ENCODE measurements at regions not wholly inside any gene's neighbourhood (a gene's known extent, or its start where the extent isn't known, plus 50 kb on each side); places are given as distances from the start of the nearest gene placed in this dataset.

- H3K4me2 ChIP-seq (ENCODE audit: low read length), result no peak overlapping the region
- H3K9ac ChIP-seq (ENCODE audit: low read length), result no peak overlapping the region
- H2BK12ac ChIP-seq (ENCODE audit: low read length), result no peak overlapping the region
- no peaks in the 10 kb centered on the region for H3K79me2 ChIP-seq (ENCODE audit: control insufficient read depth, insufficient read depth, low read length, poor library complexity)
- no peaks in the 10 kb centered on the region for H3K27me3 ChIP-seq (ENCODE audit: insufficient read depth, low read length)
- no peaks in the 10 kb centered on the region for H3K36me3 ChIP-seq (ENCODE audit: control insufficient read depth in 1 of 2, insufficient read depth in 2 of 2, low read length in 2 of 2)
- H3K27ac ChIP-seq (ENCODE audit: low read depth, low read length), result no peak overlapping the region
- H3K14ac ChIP-seq (ENCODE audit: low read length), result no peak overlapping the region
- peaks cover 4 to 5% of the 10 kb centered on the region in 2 experiments for H3K4me1 ChIP-seq (ENCODE audit: control insufficient read depth in 1 of 2, insufficient read depth in 2 of 2, low read length in 2 of 2)
- no peak overlapping the region for H4K12ac ChIP-seq (ENCODE audit: low read depth, low read length)
- H3K18ac ChIP-seq (ENCODE audit: low read length), result no peak overlapping the region
- no peak overlapping the region for H2BK120ac ChIP-seq (ENCODE audit: insufficient read depth, low read length, poor library complexity)
- H4K8ac ChIP-seq (ENCODE audit: low read depth, low read length), result no peak overlapping the region
- no peak overlapping the region for H2AK5ac ChIP-seq (ENCODE audit: low read length)
- no peak for DNase-seq
- H3K79me1 ChIP-seq (ENCODE audit: low read length), result no peaks in the 10 kb centered on the region
- H2AFZ ChIP-seq (ENCODE audit: insufficient read depth, low read length, poor library complexity), result no peak overlapping the region
- no peak overlapping the region for H2BK5ac ChIP-seq (ENCODE audit: low read depth, low read length, poor library complexity)
- H4K91ac ChIP-seq (ENCODE audit: low read depth, low read length), result no peak overlapping the region
- no peak overlapping the region for H3K4ac ChIP-seq (ENCODE audit: low read depth, low read length)
- H3K4me3 ChIP-seq (ENCODE audit: low read depth, low read length), result no peak overlapping the region
- peaks cover 5% of the 10 kb centered on the region for H3K9me3 ChIP-seq (ENCODE audit: insufficient read depth, low read depth, low read length)
- no peak overlapping the region for H3K23ac ChIP-seq (ENCODE audit: low read length)
- WGBS (ENCODE audit: extremely low coverage, insufficient coverage, insufficient read length), result no CpG with 5 or more reads among the region's 4 CpGs
Measured at GRCh38 chr4:4808086-4808485, 51.4 kb upstream of the MSX1 start.

- Histone ChIP-seq H3K4me3 (ENCODE audit: low read depth, low read length) (no peak overlapping the region), H2AK5ac (ENCODE audit: low read length) (no peak overlapping the region), H3K14ac (ENCODE audit: low read length) (no peak overlapping the region), H2BK12ac (ENCODE audit: low read length) (no peak overlapping the region), H2BK120ac (ENCODE audit: insufficient read depth, low read length, poor library complexity) (no peak overlapping the region), H3K18ac (ENCODE audit: low read length) (no peak overlapping the region), H3K36me3 (ENCODE audit: control insufficient read depth in 1 of 2, insufficient read depth in 2 of 2, low read length in 2 of 2) (no peaks in the 10 kb centered on the region), H3K27me3 (ENCODE audit: insufficient read depth, low read length) (no peaks in the 10 kb centered on the region), H3K9ac (ENCODE audit: low read length) (no peak overlapping the region), H3K23ac (ENCODE audit: low read length) (no peak overlapping the region), H3K9me3 (ENCODE audit: insufficient read depth, low read depth, low read length) (peaks cover 5% of the 10 kb centered on the region), H3K4ac (ENCODE audit: low read depth, low read length) (no peak overlapping the region), H4K12ac (ENCODE audit: low read depth, low read length) (no peak overlapping the region), H3K4me1 (ENCODE audit: control insufficient read depth in 1 of 2, insufficient read depth in 2 of 2, low read length in 2 of 2) (peaks cover 5 to 6% of the 10 kb centered on the region in 2 experiments), H4K8ac (ENCODE audit: low read depth, low read length) (no peak overlapping the region), H2BK5ac (ENCODE audit: low read depth, low read length, poor library complexity) (no peak overlapping the region), H3K79me2 (ENCODE audit: control insufficient read depth, insufficient read depth, low read length, poor library complexity) (no peaks in the 10 kb centered on the region), H4K91ac (ENCODE audit: low read depth, low read length) (no peak overlapping the region), H3K27ac (ENCODE audit: low read depth, low read length) (no peak overlapping the region), H3K4me2 (ENCODE audit: low read length) (no peak overlapping the region), H2AFZ (ENCODE audit: insufficient read depth, low read length, poor library complexity) (no peak overlapping the region), H3K79me1 (ENCODE audit: low read length) (no peaks in the 10 kb centered on the region)
- no CpG with 5 or more reads among the region's 8 CpGs for WGBS (ENCODE audit: extremely low coverage, insufficient coverage, insufficient read length)
- no peak for DNase-seq
Measured at GRCh38 chr4:4805887-4806286, 53.6 kb upstream of the MSX1 start.

- peaks cover 5% of the 10 kb centered on the region for H3K9me3 ChIP-seq (ENCODE audit: insufficient read depth, low read depth, low read length)
- no peak overlapping the region for H2AK5ac ChIP-seq (ENCODE audit: low read length)
- H3K79me1 ChIP-seq (ENCODE audit: low read length), result no peaks in the 10 kb centered on the region
- no peak overlapping the region for H4K91ac ChIP-seq (ENCODE audit: low read depth, low read length)
- H3K27ac ChIP-seq (ENCODE audit: low read depth, low read length), result no peak overlapping the region
- H4K8ac ChIP-seq (ENCODE audit: low read depth, low read length), result no peak overlapping the region
- H3K4me2 ChIP-seq (ENCODE audit: low read length), result no peak overlapping the region
- no peaks in the 10 kb centered on the region for H3K36me3 ChIP-seq (ENCODE audit: control insufficient read depth in 1 of 2, insufficient read depth in 2 of 2, low read length in 2 of 2)
- WGBS (ENCODE audit: extremely low coverage, insufficient coverage, insufficient read length), result no CpG with 5 or more reads among the region's 2 CpGs
- H3K4me1 ChIP-seq (ENCODE audit: control insufficient read depth in 1 of 2, insufficient read depth in 2 of 2, low read length in 2 of 2), result peaks cover 5 to 6% of the 10 kb centered on the region in 2 experiments
- H2AFZ ChIP-seq (ENCODE audit: insufficient read depth, low read length, poor library complexity), result no peak overlapping the region
- H4K12ac ChIP-seq (ENCODE audit: low read depth, low read length), result no peak overlapping the region
- no peak overlapping the region for H2BK120ac ChIP-seq (ENCODE audit: insufficient read depth, low read length, poor library complexity)
- H3K18ac ChIP-seq (ENCODE audit: low read length), result no peak overlapping the region
- H3K23ac ChIP-seq (ENCODE audit: low read length), result no peak overlapping the region
- no peaks in the 10 kb centered on the region for H3K79me2 ChIP-seq (ENCODE audit: control insufficient read depth, insufficient read depth, low read length, poor library complexity)
- no peak overlapping the region for H3K9ac ChIP-seq (ENCODE audit: low read length)
- H2BK5ac ChIP-seq (ENCODE audit: low read depth, low read length, poor library complexity), result no peak overlapping the region
- no peak overlapping the region for H3K4me3 ChIP-seq (ENCODE audit: low read depth, low read length)
- H3K14ac ChIP-seq (ENCODE audit: low read length), result no peak overlapping the region
- no peaks in the 10 kb centered on the region for H3K27me3 ChIP-seq (ENCODE audit: insufficient read depth, low read length)
- H2BK12ac ChIP-seq (ENCODE audit: low read length), result no peak overlapping the region
- DNase-seq, result no peak
- no peak overlapping the region for H3K4ac ChIP-seq (ENCODE audit: low read depth, low read length)
Measured at GRCh38 chr4:4803912-4804296, 55.6 kb upstream of the MSX1 start.

GRCh38 chr4:4803216-4803911, 56.1 kb upstream of the MSX1 start:
- H2AFZ ChIP-seq (ENCODE audit: insufficient read depth, low read length, poor library complexity), result no peak overlapping the region
- no peaks in the 10 kb centered on the region for H3K36me3 ChIP-seq (ENCODE audit: control insufficient read depth in 1 of 2, insufficient read depth in 2 of 2, low read length in 2 of 2)
- H3K27me3 ChIP-seq (ENCODE audit: insufficient read depth, low read length), result no peaks in the 10 kb centered on the region
- H4K8ac ChIP-seq (ENCODE audit: low read depth, low read length), result no peak overlapping the region
- H3K18ac ChIP-seq (ENCODE audit: low read length), result no peak overlapping the region
- H3K9me3 ChIP-seq (ENCODE audit: insufficient read depth, low read depth, low read length), result peaks cover 5% of the 10 kb centered on the region
- H4K91ac ChIP-seq (ENCODE audit: low read depth, low read length), result no peak overlapping the region
- no peak overlapping the region for H3K4ac ChIP-seq (ENCODE audit: low read depth, low read length)
- H3K23ac ChIP-seq (ENCODE audit: low read length), result no peak overlapping the region
- no peaks in the 10 kb centered on the region for H3K79me2 ChIP-seq (ENCODE audit: control insufficient read depth, insufficient read depth, low read length, poor library complexity)
- no peak overlapping the region for H2BK5ac ChIP-seq (ENCODE audit: low read depth, low read length, poor library complexity)
- no peak overlapping the region for H3K14ac ChIP-seq (ENCODE audit: low read length)
- peaks cover 5 to 6% of the 10 kb centered on the region in 2 experiments for H3K4me1 ChIP-seq (ENCODE audit: control insufficient read depth in 1 of 2, insufficient read depth in 2 of 2, low read length in 2 of 2)
- H3K4me3 ChIP-seq (ENCODE audit: low read depth, low read length), result no peak overlapping the region
- no CpG with 5 or more reads among the region's 5 CpGs for WGBS (ENCODE audit: extremely low coverage, insufficient coverage, insufficient read length)
- no peak overlapping the region for H3K27ac ChIP-seq (ENCODE audit: low read depth, low read length)
- H2BK120ac ChIP-seq (ENCODE audit: insufficient read depth, low read length, poor library complexity), result no peak overlapping the region
- H2BK12ac ChIP-seq (ENCODE audit: low read length), result no peak overlapping the region
- no peaks in the 10 kb centered on the region for H3K79me1 ChIP-seq (ENCODE audit: low read length)
- H3K9ac ChIP-seq (ENCODE audit: low read length), result no peak overlapping the region
- H4K12ac ChIP-seq (ENCODE audit: low read depth, low read length), result no peak overlapping the region
- no peak overlapping the region for H3K4me2 ChIP-seq (ENCODE audit: low read length)
- H2AK5ac ChIP-seq (ENCODE audit: low read length), result no peak overlapping the region
- DNase-seq, result no peak

Measured in trophoblast cell (in vitro differentiated cells and primary cell).